ENCODE measurements at regions not wholly inside any gene's neighbourhood (a gene's known extent, or its start where the extent isn't known, plus 50 kb on each side); places are given as distances from the start of the nearest gene placed in this dataset.

- DNase-seq (ENCODE audit: low read depth in 1 of 2, low spot score in 2 of 2) = no peak
- no peak overlapping the region for H2AFZ ChIP-seq (ENCODE audit: low read length)
- POLR2A ChIA-PET (ENCODE audit: partially characterized antibody) = no interaction called here
- no peaks in the 10 kb centered on the region for H3K79me1 ChIP-seq (ENCODE audit: low read depth, low read length)
- H3K23ac ChIP-seq (ENCODE audit: insufficient read length) = no peak overlapping the region
- no peak overlapping the region for H2BK15ac ChIP-seq (ENCODE audit: low read length)
- H4K20me1 ChIP-seq (replicated peaks in 1 of 2; ENCODE audit: control insufficient read depth in 1 of 2, insufficient read depth in 2 of 2, low read length in 2 of 2) = no peaks in the 10 kb centered on the region
- H3K18ac ChIP-seq (ENCODE audit: extremely low read depth, low read length) = no peak overlapping the region
- H3K27me3 ChIP-seq (replicated peaks in 1 of 4; ENCODE audit: control insufficient read depth in 3 of 4, extremely low read depth in 1 of 4, insufficient read depth in 3 of 4, low read length in 3 of 4) = no peaks in the 10 kb centered on the region
- no peak overlapping the region for H3K4me2 ChIP-seq (ENCODE audit: insufficient read depth in 1 of 2, low read depth in 2 of 2, low read length in 2 of 2)
- H2AK5ac ChIP-seq (ENCODE audit: low read depth, low read length) = no peak overlapping the region
- no peaks in the 10 kb centered on the region for H3K4me1 ChIP-seq (replicated peaks in 1 of 4; ENCODE audit: control insufficient read depth in 3 of 4, insufficient read depth in 4 of 4, low read length in 3 of 4)
- H3K23me2 ChIP-seq (ENCODE audit: low read depth, low read length) = no peaks in the 10 kb centered on the region
- H3K14ac ChIP-seq (ENCODE audit: insufficient read length) = no peak overlapping the region
- H2BK12ac ChIP-seq (ENCODE audit: low read depth, low read length) = no peak overlapping the region
- H3K36me3 ChIP-seq (ENCODE audit: control insufficient read depth in 2 of 4, insufficient read depth in 4 of 4, low read length in 3 of 4) = no peaks in the 10 kb centered on the region
- no peak overlapping the region for H2BK5ac ChIP-seq (ENCODE audit: low read depth, low read length)
- FAIRE-seq = no peak
- no peak overlapping the region for H3K4me3 ChIP-seq (ENCODE audit: extremely low read depth in 1 of 4, insufficient read depth in 2 of 4, low read depth in 3 of 4, low read length in 4 of 4)
- 82% methylated on average over 3 of the region's 3 CpGs; no CpG with 5 or more reads in 1 of the 2 experiments for WGBS, 2 experiments (ENCODE audit: extremely low coverage in 1 of 2, insufficient coverage in 1 of 2, insufficient read length in 1 of 2, insufficient replicate concordance in 2 of 2, low coverage in 1 of 2, low lambda C conversion rate in 2 of 2, missing lambda C conversion rate in 1 of 2)
- H2BK120ac ChIP-seq (replicated peaks; ENCODE audit: low read depth, low read length) = no peak overlapping the region
- CTCF ChIA-PET (ENCODE audit: partially characterized antibody) = no interaction called here
- H4K8ac ChIP-seq (ENCODE audit: extremely low read depth, insufficient read depth, low read length) = no peak overlapping the region
- no peak overlapping the region for H2BK20ac ChIP-seq (ENCODE audit: low read length)
- H3K27ac ChIP-seq (ENCODE audit: low read depth, low read length) = no peak overlapping the region
- no peak overlapping the region for H3K4ac ChIP-seq (replicated peaks; ENCODE audit: insufficient read length, low read depth, low read length)
- TF ChIP-seq SAP30 (IDR thresholded peaks at IDR 0.05; ENCODE audit: insufficient read depth, insufficient replicate concordance, low read length) (no peak), RXRA (IDR thresholded peaks at IDR 0.05; ENCODE audit: insufficient read depth, low read depth, low read length) (no peak), SIN3A (conservative IDR thresholded peaks at IDR 0.05 in 1 of 2, IDR thresholded peaks at IDR 0.05 in 1 of 2; ENCODE audit: low read depth in 1 of 2, low read length in 2 of 2) (no peak), NANOG (IDR thresholded peaks at IDR 0.05; ENCODE audit: insufficient read depth, low read depth, low read length, poor library complexity, severe bottlenecking) (no peak), TAF7 (optimal IDR thresholded peaks at IDR 0.05; ENCODE audit: borderline replicate concordance, low read depth, low read length) (no peak), TAF1 (IDR thresholded peaks at IDR 0.05; ENCODE audit: low read depth, low read length) (no peak), SIX5 (IDR thresholded peaks at IDR 0.05; ENCODE audit: low read depth, low read length) (no peak), TBP (IDR thresholded peaks at IDR 0.05; ENCODE audit: low read depth, low read length) (no peak), CTCF (IDR thresholded peaks at IDR 0.05; ENCODE audit: control extremely low read depth in 1 of 3, insufficient read depth in 1 of 3, low read depth in 1 of 3, low read length in 3 of 3) (no peak), TEAD4 (IDR thresholded peaks at IDR 0.05; ENCODE audit: low read depth, low read length) (no peak), HDAC6 (IDR thresholded peaks at IDR 0.05; ENCODE audit: low read depth, low read length) (no peak), JUN (IDR thresholded peaks at IDR 0.05; ENCODE audit: low read depth, low read length) (no peak), KDM5A (IDR thresholded peaks at IDR 0.05; ENCODE audit: low read length) (no peak)
- H3K79me2 ChIP-seq (ENCODE audit: control insufficient read depth in 1 of 2, insufficient read depth in 2 of 2, low read length in 2 of 2) = no peaks in the 10 kb centered on the region
- H4K5ac ChIP-seq (ENCODE audit: insufficient read length, low read depth, low read length) = no peak overlapping the region
- H3K9me3 ChIP-seq (ENCODE audit: insufficient read depth in 2 of 2, low read depth in 1 of 2, low read length in 1 of 2) = no peaks in the 10 kb centered on the region
- H3K56ac ChIP-seq (replicated peaks; ENCODE audit: insufficient read length, low read depth, low read length) = no peak overlapping the region
- H3K9ac ChIP-seq (replicated peaks in 1 of 4; ENCODE audit: extremely low read depth in 1 of 4, low read depth in 3 of 4, low read length in 3 of 4) = no peak overlapping the region
- H4K91ac ChIP-seq (replicated peaks; ENCODE audit: insufficient read length, low read length) = no peak overlapping the region
Measured at GRCh38 chr5:103357636-103358035, 99.1 kb downstream of the MACIR start.
